AG04450 (cell line): ENCODE measurements at regions not wholly inside any gene's neighbourhood (a gene's known extent, or its start where the extent isn't known, plus 50 kb on each side); places are given as distances from the start of the nearest gene placed in this dataset.

Experiments
- CTCF ChIA-PET: fragments of 300-600, 350-600 bp; formaldehyde crosslinking; extraction: SDS; loops from one replicate; lab custom pipeline; 2022; ENCODE audit warnings: antibody characterized with exemption, inconsistent platforms; lab: Charles Lee
- POLR2A ChIA-PET: fragments of 350-600 bp; formaldehyde crosslinking; extraction: SDS; loops from one replicate; lab custom pipeline; 2021; ENCODE audit warnings: antibody characterized with exemption, inconsistent platforms; lab: Yijun Ruan, JAX
- DNase-seq: peaks from one replicate; pipeline ENCODE4 v3.0.0-alpha.2; 2011; ENCODE audit warnings: low read depth, low spot score
- H3K27ac ChIP-seq: one replicate; pipeline ENCODE4 v1.5.1; 2012; ENCODE audit warnings: low read depth, low read length, control low read depth
- H3K27me3 ChIP-seq: one replicate; pipeline ENCODE4 v1.6.0; 2012; ENCODE audit warnings: low read length; ENCODE audit not compliant: control insufficient read depth, insufficient read depth
- H3K4me3 ChIP-seq: 2 replicates; pipeline ENCODE4 v1.5.1; 2011; ENCODE audit warnings: mild to moderate bottlenecking, low read depth, low read length, control low read depth
- H3K9me3 ChIP-seq: 2 replicates; pipeline ENCODE4 v1.5.1; 2012; ENCODE audit warnings: low read length; ENCODE audit not compliant: control insufficient read depth, insufficient read depth
- CTCF ChIP-seq: IDR thresholded peaks from 2 replicates; pipeline ENCODE4 v1.5.1; 2011; ENCODE audit warnings: low read depth, low read length, control low read depth, inconsistent platforms

- ChIA-PET POLR2A (no interaction called here), CTCF (interaction anchor here (13.9 kb wide), 1 partner anchor 210 kb away, joined by 307 read pairs; no protein-coding TSS in a partner anchor)
- no peak for TF ChIP-seq CTCF
- H3K4me3 ChIP-seq: no peak overlapping the region
- no peak overlapping the region for H3K27ac ChIP-seq
- no peaks in the 10 kb centered on the region for H3K27me3 ChIP-seq
- DNase-seq: no peak
- no peaks in the 10 kb centered on the region for H3K9me3 ChIP-seq
Observed at GRCh38 chr10:60652628-60653027, 125.7 kb upstream of the CDK1 start.

- no peak overlapping the region for H3K27ac ChIP-seq
- CTCF ChIA-PET: interaction anchor here (0.6 to 13.9 kb wide), 7 partner anchors 36 to 446 kb away, joined by 3 to 307 read pairs (median 3); no protein-coding TSS in a partner anchor
- DNase-seq: no peak
- TF ChIP-seq CTCF: no peak
- POLR2A ChIA-PET: no interaction called here
- H3K27me3 ChIP-seq: no peaks in the 10 kb centered on the region
- no peak overlapping the region for H3K4me3 ChIP-seq
- no peaks in the 10 kb centered on the region for H3K9me3 ChIP-seq
Observed at GRCh38 chr10:60650378-60650800, 127.9 kb upstream of the CDK1 start.

GRCh38 chr10:60649485-60650377 is 128.5 kb upstream of the CDK1 start:
- no peak for TF ChIP-seq CTCF
- Histone ChIP-seq H3K4me3 (no peak overlapping the region), H3K9me3 (no peaks in the 10 kb centered on the region), H3K27me3 (no peaks in the 10 kb centered on the region), H3K27ac (no peak overlapping the region)
- no peak for DNase-seq
- POLR2A ChIA-PET: no interaction called here
- CTCF ChIA-PET: interaction anchor here (0.6 to 13.9 kb wide), 12 partner anchors 11 to 535 kb away, joined by 3 to 307 read pairs (median 4); no protein-coding TSS in a partner anchor

- DNase-seq: no peak
- no peaks in the 10 kb centered on the region for H3K27me3 ChIP-seq
- H3K9me3 ChIP-seq: no peaks in the 10 kb centered on the region
- no peak overlapping the region for H3K27ac ChIP-seq
- POLR2A ChIA-PET: no interaction called here
- TF ChIP-seq CTCF: no peak
- no peak overlapping the region for H3K4me3 ChIP-seq
- CTCF ChIA-PET: interaction anchor here (0.6 to 13.9 kb wide), 9 partner anchors 10 to 534 kb away, joined by 3 to 307 read pairs (median 4); no protein-coding TSS in a partner anchor
Observed at GRCh38 chr10:60648761-60649160, 129.5 kb upstream of the CDK1 start.
